OCI-LY1 (cell line): ENCODE measurements at regions not wholly inside any gene's neighbourhood (a gene's known extent, or its start where the extent isn't known, plus 50 kb on each side); places are given as distances from the start of the nearest gene placed in this dataset.

Experiments
- CTCF ChIP-seq: fragments of 200-600 bp; sonication (generic), shearing (Covaris generic); IDR thresholded peaks from 2 replicates; pipeline ENCODE4 v1.5.1; 2017; ENCODE audit warnings: mild to moderate bottlenecking, antibody characterized with exemption, low read length, moderate library complexity, mixed read lengths
- EZH2 ChIP-seq: fragments of 200-600 bp; sonication (generic), shearing (Covaris generic); IDR thresholded peaks from 2 replicates; pipeline ENCODE4 v1.8.0; 2017; ENCODE audit warnings: borderline replicate concordance, mixed run types, mild to moderate bottlenecking, antibody characterized with exemption, low read length, moderate library complexity, mixed read lengths

GRCh38 chr20:52899041-52899608 is 73.0 kb upstream of the TSHZ2 start:
- no peak for TF ChIP-seq CTCF
- no peak for TF ChIP-seq EZH2
